A549 (cell line): ENCODE measurements at regions not wholly inside any gene's neighbourhood (a gene's known extent, or its start where the extent isn't known, plus 50 kb on each side); places are given as distances from the start of the nearest gene placed in this dataset.

ENCODE experiments used
- ATAC-seq, 2 experiments: fragments of 200-7000 bp in 1 of 2; fragments of >200 bp in 1 of 2; cut with Nextera tagmentation in 1 of 2; cut with Tn5 transposase in 1 of 2; 3 replicates each; pipeline versions ENCODE4 v1.8.0 to v1.9.1; 2018 to 2020; ENCODE audit warnings: mild to moderate bottlenecking in 1 of 2, moderate library complexity in 1 of 2
- CTCF ChIA-PET: fragments of 300-600 bp; sonication (Branson Sonifier 250); formaldehyde crosslinking; extraction: SDS; loops from one replicate; lab custom pipeline; 2021; ENCODE audit warnings: antibody characterized with exemption, inconsistent platforms; lab: Yijun Ruan, JAX
- POLR2A ChIA-PET: fragments of 350-600 bp; formaldehyde crosslinking; extraction: SDS; loops from one replicate; lab custom pipeline; 2021; ENCODE audit warnings: antibody characterized with exemption, inconsistent platforms; lab: Yijun Ruan, JAX
- DNase-seq, 2 experiments: peaks; one replicate each; pipeline versions ENCODE4 v3.0.0 to v3.0.0-alpha.2; 2011 to 2016; ENCODE audit warnings: low read depth in 1 of 2, low spot score in 1 of 2
- FAIRE-seq: peaks from 2 replicates; lab custom pipeline; 2011; peaks lifted over from hg19 to GRCh38; lab: Jason Lieb, UNC
- H3K27ac ChIP-seq, 2 experiments: fragments of >200 bp; sonication (Bioruptor Twin); formaldehyde crosslinking; 3 replicates each; pipeline ENCODE4 v1.5.1; 2016 to 2017
- H3K4me1 ChIP-seq: fragments of >200 bp; sonication (Bioruptor Twin); formaldehyde crosslinking; 3 replicates; pipeline ENCODE4 v1.6.1; 2016
- H3K4me2 ChIP-seq: fragments of >200 bp; sonication (Bioruptor Twin); formaldehyde crosslinking; 3 replicates; pipeline ENCODE4 v1.6.1; 2016
- H3K4me3 ChIP-seq: fragments of >200 bp; sonication (Bioruptor Twin); formaldehyde crosslinking; 3 replicates; pipeline ENCODE4 v1.5.1; 2016
- H3K9me3 ChIP-seq: fragments of >200 bp; sonication (Bioruptor Twin); formaldehyde crosslinking; 3 replicates; pipeline ENCODE4 v1.6.1; 2016
- ATOH8 ChIP-seq: fragments of 250-450 bp; sonication (Bioruptor Pico); IDR thresholded peaks from 2 replicates; pipeline ENCODE4 v1.5.0; 2020; ENCODE audit warnings: low read depth, mild to moderate bottlenecking, moderate library complexity
- BHLHE40 ChIP-seq: IDR thresholded peaks from 2 replicates; pipeline ENCODE4 v1.6.1; 2012; ENCODE audit warnings: low read depth, low read length, inconsistent platforms
- CBX2 ChIP-seq: fragments of 200-600 bp; sonication (generic); IDR thresholded peaks from 2 replicates; pipeline ENCODE4 v1.6.1; 2016; ENCODE audit warnings: low read depth, mild to moderate bottlenecking, borderline replicate concordance
- CBX8 ChIP-seq: fragments of 200-600 bp; sonication (generic); IDR thresholded peaks from 2 replicates; pipeline ENCODE4 v1.6.1; 2016
- CHD4 ChIP-seq: fragments of 200-600 bp; sonication (generic); IDR thresholded peaks from 2 replicates; pipeline ENCODE4 v1.6.1; 2016; ENCODE audit warnings: antibody characterized with exemption, mild to moderate bottlenecking, borderline replicate concordance
- EHMT2 ChIP-seq: fragments of 200-600 bp; sonication (generic); IDR thresholded peaks from 2 replicates; pipeline ENCODE4 v1.6.1; 2016; ENCODE audit warnings: antibody characterized with exemption, low read depth, mild to moderate bottlenecking, moderate library complexity
- ELK1 ChIP-seq: fragments of 150-350 bp; IDR thresholded peaks from 2 replicates; pipeline ENCODE4 v1.6.1; 2014; ENCODE audit warnings: low read depth, mild to moderate bottlenecking, low read length
- EP300 ChIP-seq, 2 experiments: fragments of >200 bp; sonication (Bioruptor Twin); formaldehyde crosslinking; IDR thresholded peaks; 2 replicates in 1 of 2; 3 replicates in 1 of 2; pipeline ENCODE4 v1.6.1; 2016 to 2017
- ESRRA ChIP-seq: fragments of 150-350 bp; IDR thresholded peaks from 2 replicates; pipeline ENCODE4 v1.6.1; 2014; ENCODE audit warnings: mild to moderate bottlenecking, low read length, borderline replicate concordance
- FOSL2 ChIP-seq, 2 experiments: fragments of 450-650 bp in 1 of 2; fragments of >200 bp in 1 of 2; sonication (Bioruptor Twin) in 1 of 2; formaldehyde crosslinking; IDR thresholded peaks; 2 replicates each; pipeline versions ENCODE4 v1.5.0 to v1.6.1; 2016 to 2020; ENCODE audit warnings: mild to moderate bottlenecking in 1 of 2, moderate library complexity in 1 of 2
- HOXA7 ChIP-seq: fragments of 250-450 bp; sonication (Bioruptor Pico); IDR thresholded peaks from 2 replicates; pipeline ENCODE4 v1.5.0; 2020; ENCODE audit warnings: mild to moderate bottlenecking, moderate library complexity
- HOXB13 ChIP-seq: fragments of 250-450 bp; sonication (Bioruptor Pico); IDR thresholded peaks from 2 replicates; pipeline ENCODE4 v1.5.0; 2020; ENCODE audit warnings: low read depth, mild to moderate bottlenecking, moderate library complexity
- JUN ChIP-seq, 2 experiments: fragments of >200 bp; sonication (Bioruptor Twin); formaldehyde crosslinking; IDR thresholded peaks; 2 replicates in 1 of 2; 3 replicates in 1 of 2; pipeline ENCODE4 v1.6.1; 2016 to 2017
- JUNB ChIP-seq: fragments of >200 bp; sonication (Bioruptor Twin); formaldehyde crosslinking; IDR thresholded peaks from 2 replicates; pipeline ENCODE4 v1.6.1; 2016
- KDM1A ChIP-seq: fragments of 200-600 bp; sonication (generic); IDR thresholded peaks from 2 replicates; pipeline ENCODE4 v1.6.1; 2016; ENCODE audit warnings: low read depth, mild to moderate bottlenecking
- KDM5A ChIP-seq: fragments of 200-600 bp; sonication (generic); IDR thresholded peaks from 2 replicates; pipeline ENCODE4 v1.6.1; 2016; ENCODE audit warnings: antibody characterized with exemption, mild to moderate bottlenecking
- MAZ ChIP-seq: fragments of 150-350 bp; IDR thresholded peaks from 2 replicates; pipeline ENCODE4 v1.6.1; 2014; ENCODE audit warnings: antibody characterized with exemption, low read depth, low read length, borderline replicate concordance
- MYC ChIP-seq: IDR thresholded peaks from 2 replicates; pipeline ENCODE4 v1.6.1; 2012; ENCODE audit warnings: mild to moderate bottlenecking, inconsistent platforms, low read length, improper control_type of control experiment, borderline replicate concordance
- NR3C1 ChIP-seq: fragments of >200 bp; sonication (Bioruptor Twin); formaldehyde crosslinking; IDR thresholded peaks from 3 replicates; pipeline ENCODE4 v1.6.1; 2017
- POLR2A ChIP-seq: IDR thresholded peaks from 2 replicates; pipeline ENCODE4 v1.6.1; 2012; ENCODE audit warnings: mild to moderate bottlenecking, low read length
- RAD21 ChIP-seq, 2 experiments: fragments of >200 bp in 1 of 2; sonication (Bioruptor Twin) in 1 of 2; formaldehyde crosslinking in 1 of 2; IDR thresholded peaks in 1 of 2; conservative IDR thresholded peaks in 1 of 2; 2 replicates in 1 of 2; 3 replicates in 1 of 2; pipeline ENCODE4 v1.6.1; 2012 to 2018; ENCODE audit warnings: inconsistent platforms in 1 of 2
- ZFP36 ChIP-seq: fragments of 450-650 bp; IDR thresholded peaks from 2 replicates; pipeline ENCODE4 v1.6.1; 2014; ENCODE audit warnings: borderline replicate concordance; ENCODE audit not compliant: partially characterized antibody
- ZNF302 ChIP-seq: fragments of 250-450 bp; sonication (Bioruptor Pico); IDR thresholded peaks from 2 replicates; pipeline ENCODE4 v1.9.0; 2021; ENCODE audit warnings: inconsistent platforms, mild to moderate bottlenecking, moderate library complexity
- WGBS: methylation state at CpG from one replicate; pipeline ENCODE4 v1.1.6; 2017; ENCODE audit errors: missing lambda C conversion rate; 5-methylcytosine and 5-hydroxymethylcytosine counted together
- TF ChIP-seq, protein P1 (sequence below): fragments of >200 bp; sonication (Bioruptor Twin); formaldehyde crosslinking; IDR thresholded peaks from 3 replicates; pipeline ENCODE4 v1.6.1; 2016

GRCh38 chr10:78187371-78187770, 153.7 kb downstream of the RPS24 start:
- POLR2A ChIA-PET = no interaction called here
- DNase-seq (no peak), FAIRE-seq (no peak), ATAC-seq (no peak)
- CTCF ChIA-PET = interaction anchor here (1.0 kb wide), 1 partner anchor 140 kb away, joined by 3 read pairs; no protein-coding TSS in a partner anchor
- TF ChIP-seq FOSL2 (IDR thresholded peaks at IDR 0.05) = no peak
- no peak for TF ChIP-seq FOSL2 (CRISPR knock-in tag; IDR thresholded peaks at IDR 0.05)
- no peak for TF ChIP-seq CBX8
- no peak for TF ChIP-seq POLR2A
- TF ChIP-seq NR3C1 = no peak
- no peak for TF ChIP-seq ELK1
- TF ChIP-seq RAD21 (conservative IDR thresholded peaks at IDR 0.05 in 1 of 2, IDR thresholded peaks at IDR 0.05 in 1 of 2) = no peak
- TF ChIP-seq MYC = no peak
- no peak for TF ChIP-seq EHMT2
- no peaks in the 10 kb centered on the region for H3K9me3 ChIP-seq
- no peak overlapping the region for H3K4me2 ChIP-seq
- no peaks in the 10 kb centered on the region for H3K4me1 ChIP-seq
- no peak overlapping the region for H3K4me3 ChIP-seq
- 89% methylated on average over 2 of the region's 2 CpGs for WGBS
- H3K27ac ChIP-seq = no peak overlapping the region

DNA sequence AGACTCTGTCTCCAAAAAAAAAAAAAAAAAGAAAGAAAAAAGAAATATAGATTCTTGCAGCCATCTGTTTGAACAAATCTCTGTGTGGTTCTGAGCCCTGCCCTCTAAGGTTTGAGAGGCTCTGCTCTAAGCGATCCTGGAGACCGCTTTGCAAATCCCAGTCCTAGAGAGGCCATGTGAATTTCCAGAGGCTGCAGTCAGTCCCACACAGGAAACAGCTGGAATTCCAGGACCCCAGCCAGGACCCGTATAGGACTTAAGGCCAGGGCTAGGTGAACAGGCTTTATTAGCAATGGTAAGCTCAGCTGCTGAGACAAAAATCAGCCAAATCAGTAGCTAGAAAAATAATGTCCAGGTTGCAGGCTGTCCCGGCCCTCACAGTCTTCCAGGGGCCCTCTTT, 154.8 kb downstream of the RPS24 start:
- FAIRE-seq = no peak
- WGBS = 80% methylated on average over 4 of the region's 4 CpGs

DNA sequence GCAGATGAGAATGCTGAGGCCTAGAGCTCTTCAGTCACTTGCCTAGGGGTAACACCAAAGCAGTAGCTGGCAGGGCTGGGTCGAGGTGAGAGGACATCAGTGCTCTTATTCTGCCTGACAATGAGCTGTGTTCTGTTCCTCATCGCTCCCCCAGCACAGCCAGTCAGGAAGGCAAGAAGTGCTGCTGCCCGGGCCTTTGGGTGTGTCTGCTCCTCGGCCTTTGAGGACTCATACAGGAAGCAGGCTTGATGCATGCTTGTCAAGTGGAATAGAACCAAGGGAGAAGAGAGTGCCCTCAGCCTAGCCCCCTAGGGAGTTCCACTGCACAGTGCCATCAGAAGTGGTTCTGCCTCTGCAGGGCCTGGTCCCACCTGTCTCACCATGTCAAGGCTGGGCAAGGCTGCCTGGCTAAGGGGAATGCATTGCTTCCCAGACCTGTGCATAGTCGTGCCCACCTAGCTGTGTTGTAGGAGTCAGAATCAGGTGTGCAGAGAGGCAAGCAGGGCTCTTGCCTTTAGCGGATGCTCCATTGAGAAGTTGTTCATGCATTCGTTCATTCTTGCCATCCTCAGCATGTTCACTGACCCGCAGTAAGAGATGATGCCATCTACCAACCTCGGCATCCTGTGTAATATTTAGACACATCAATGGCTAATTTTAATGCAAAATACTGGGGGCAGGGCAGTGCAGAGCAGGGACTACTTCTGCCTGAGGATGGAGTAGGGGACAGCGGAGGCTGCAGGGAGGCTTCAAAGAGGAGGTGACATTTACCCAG, 156.6 kb downstream of the RPS24 start:
- H3K4me2 ChIP-seq = no peak overlapping the region
- H3K27ac ChIP-seq = no peak overlapping the region
- ChIA-PET POLR2A (no interaction called here), CTCF (no interaction called here)
- no peak for DNase-seq
- TF ChIP-seq MAZ = no peak
- no peak for TF ChIP-seq ZFP36
- no peak for TF ChIP-seq HOXA7 (CRISPR knock-in tag)
- TF ChIP-seq ZNF302 (CRISPR knock-in tag) = no peak
- TF ChIP-seq ATOH8 (CRISPR knock-in tag) = no peak
- no peak for TF ChIP-seq BHLHE40
- TF ChIP-seq EP300 (IDR thresholded peaks at IDR 0.05) = no peak
- TF ChIP-seq CHD4 = no peak
- TF ChIP-seq, protein P1, sequence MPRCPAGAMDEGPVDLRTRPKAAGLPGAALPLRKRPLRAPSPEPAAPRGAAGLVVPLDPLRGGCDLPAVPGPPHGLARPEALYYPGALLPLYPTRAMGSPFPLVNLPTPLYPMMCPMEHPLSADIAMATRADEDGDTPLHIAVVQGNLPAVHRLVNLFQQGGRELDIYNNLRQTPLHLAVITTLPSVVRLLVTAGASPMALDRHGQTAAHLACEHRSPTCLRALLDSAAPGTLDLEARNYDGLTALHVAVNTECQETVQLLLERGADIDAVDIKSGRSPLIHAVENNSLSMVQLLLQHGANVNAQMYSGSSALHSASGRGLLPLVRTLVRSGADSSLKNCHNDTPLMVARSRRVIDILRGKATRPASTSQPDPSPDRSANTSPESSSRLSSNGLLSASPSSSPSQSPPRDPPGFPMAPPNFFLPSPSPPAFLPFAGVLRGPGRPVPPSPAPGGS = no peak
- no peak for TF ChIP-seq CBX8
- TF ChIP-seq FOSL2 (IDR thresholded peaks at IDR 0.05) = no peak
- TF ChIP-seq FOSL2 (CRISPR knock-in tag; IDR thresholded peaks at IDR 0.05) = no peak
- no peak for TF ChIP-seq MYC
- no peak for TF ChIP-seq CBX2
- no peak for TF ChIP-seq JUNB
- TF ChIP-seq KDM5A = no peak
- no peak for TF ChIP-seq HOXB13
- peaks cover 12% of the 10 kb centered on the region; the same call in 2 of the 3 replicates for H3K9me3 ChIP-seq
- WGBS = 60% methylated on average over 10 of the region's 10 CpGs
- peaks cover 5% of the 10 kb centered on the region; the same call in 1 of the 3 replicates for H3K4me1 ChIP-seq
- no peak overlapping the region for H3K4me3 ChIP-seq
- ATAC-seq = no peak
- FAIRE-seq = no peak

More for the DNA sequence above, 154.8 kb downstream of the RPS24 start:
- POLR2A ChIA-PET = no interaction called here
- no peak for ATAC-seq
- H3K27ac ChIP-seq = no peak overlapping the region
- DNase-seq = no peak
- no peak overlapping the region for H3K4me3 ChIP-seq
- H3K4me2 ChIP-seq = no peak overlapping the region
- H3K4me1 ChIP-seq = no peaks in the 10 kb centered on the region
- CTCF ChIA-PET = interaction anchor here (0.7 kb wide), 1 partner anchor 96 kb away, joined by 4 read pairs; no protein-coding TSS in a partner anchor
- peaks cover 8% of the 10 kb centered on the region; the same call in 2 of the 3 replicates for H3K9me3 ChIP-seq
- TF ChIP-seq JUN (IDR thresholded peaks at IDR 0.05) (no peak), HOXB13 (no peak), HOXA7 (CRISPR knock-in tag) (no peak), ESRRA (no peak), KDM1A (no peak), RAD21 (conservative IDR thresholded peaks at IDR 0.05 in 1 of 2, IDR thresholded peaks at IDR 0.05 in 1 of 2) (no peak)
- TF ChIP-seq, all 56 proteins: peak for 0
